DND-41 (cell line): ENCODE measurements at regions not wholly inside any gene's neighbourhood (a gene's known extent, or its start where the extent isn't known, plus 50 kb on each side); places are given as distances from the start of the nearest gene placed in this dataset.

ENCODE experiments used
- ATAC-seq: fragments of 200-7000 bp; cut with Tn5 transposase; 3 replicates; pipeline ENCODE4 v1.9.1; 2021; ENCODE audit warnings: low read depth; ENCODE audit not compliant: insufficient read depth
- DNase-seq: peaks from one replicate; pipeline ENCODE4 v3.0.0-alpha.2; 2020
- H2AFZ ChIP-seq: 2 replicates; pipeline ENCODE4 v1.6.0; 2012; ENCODE audit warnings: low read depth, low read length
- H3K27ac ChIP-seq: 2 replicates; pipeline ENCODE4 v1.5.1; 2012; ENCODE audit warnings: low read length, inconsistent platforms
- H3K27me3 ChIP-seq: fragments of 200-600 bp; sonication (generic); 2 replicates; pipeline ENCODE4 v1.6.0; 2012; ENCODE audit warnings: low read length, mild to moderate bottlenecking, inconsistent platforms; ENCODE audit not compliant: insufficient read depth, poor library complexity
- H3K36me3 ChIP-seq: 2 replicates; pipeline ENCODE4 v1.5.1; 2012; ENCODE audit warnings: low read length, inconsistent platforms; ENCODE audit not compliant: insufficient read depth
- H3K4me1 ChIP-seq: 2 replicates; pipeline ENCODE4 v1.5.1; 2012; ENCODE audit warnings: mild to moderate bottlenecking, low read length; ENCODE audit not compliant: insufficient read depth
- H3K4me2 ChIP-seq: 2 replicates; pipeline ENCODE4 v1.6.0; 2012; ENCODE audit warnings: mild to moderate bottlenecking, moderate library complexity, low read length, inconsistent platforms; ENCODE audit not compliant: insufficient read depth
- H3K4me3 ChIP-seq, 2 experiments: fragments of 200-600 bp in 1 of 2; shearing (Covaris generic) in 1 of 2; 2 replicates each; pipeline ENCODE4 v1.5.1; 2012 to 2016; ENCODE audit warnings: inconsistent platforms in 2 of 2, low read length in 2 of 2, mild to moderate bottlenecking in 2 of 2, low read depth in 1 of 2, moderate library complexity in 1 of 2
- H3K79me2 ChIP-seq: 2 replicates; pipeline ENCODE4 v1.6.0; 2012; ENCODE audit warnings: low read length, inconsistent platforms; ENCODE audit not compliant: insufficient read depth
- H3K9ac ChIP-seq: 2 replicates; pipeline ENCODE4 v1.6.0; 2012; ENCODE audit warnings: low read depth, mild to moderate bottlenecking, inconsistent platforms, low read length, moderate library complexity
- H3K9me3 ChIP-seq: 2 replicates; pipeline ENCODE4 v1.5.1; 2012; ENCODE audit warnings: low read length, moderate library complexity, mild to moderate bottlenecking, inconsistent platforms; ENCODE audit not compliant: insufficient read depth, severe bottlenecking
- H4K20me1 ChIP-seq: 2 replicates; pipeline ENCODE4 v1.6.0; 2012; ENCODE audit warnings: low read length; ENCODE audit not compliant: insufficient read depth
- EZH2 ChIP-seq: IDR thresholded peaks from 3 replicates; pipeline ENCODE4 v1.6.1; 2012; ENCODE audit warnings: borderline replicate concordance, low read depth, mild to moderate bottlenecking, moderate library complexity, low read length, inconsistent platforms; ENCODE audit not compliant: severe bottlenecking
- TF ChIP-seq, protein P1 (sequence below): IDR thresholded peaks from 2 replicates; pipeline ENCODE4 v1.5.1; 2012; ENCODE audit warnings: borderline replicate concordance, low read length, moderate library complexity, mild to moderate bottlenecking; ENCODE audit not compliant: poor library complexity, severe bottlenecking; ENCODE audit errors: extremely low read depth

DNA sequence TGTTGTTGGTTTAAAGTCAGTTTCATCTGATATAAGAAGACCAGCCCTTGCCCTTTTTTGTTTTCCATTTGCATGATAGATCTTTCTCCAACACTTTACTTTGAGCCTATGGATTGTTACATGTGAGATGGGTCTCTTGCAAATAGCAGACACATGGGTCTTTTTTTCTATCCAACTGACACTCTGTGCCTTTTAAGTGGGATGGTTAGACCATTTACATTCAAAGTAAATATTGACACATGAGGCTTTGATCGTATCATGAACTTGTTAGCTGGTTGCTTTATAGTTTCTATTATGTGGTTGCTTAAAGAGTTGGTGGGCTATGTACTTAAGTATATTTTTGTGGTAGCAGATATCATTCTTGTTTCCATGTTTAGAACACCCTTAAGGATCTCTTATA, 213.4 kb upstream of the G2E3 start:
- no peak for DNase-seq
- Histone ChIP-seq H3K27ac (no peak overlapping the region), H3K36me3 (no peaks in the 10 kb centered on the region), H3K9me3 (no peaks in the 10 kb centered on the region), H3K27me3 (no peaks in the 10 kb centered on the region), H3K79me2 (no peaks in the 10 kb centered on the region), H2AFZ (no peak overlapping the region), H4K20me1 (no peaks in the 10 kb centered on the region), H3K4me1 (no peaks in the 10 kb centered on the region), H3K4me3 (no peak overlapping the region), H3K4me2 (no peak overlapping the region), H3K9ac (no peak overlapping the region)
- TF ChIP-seq, protein P1, sequence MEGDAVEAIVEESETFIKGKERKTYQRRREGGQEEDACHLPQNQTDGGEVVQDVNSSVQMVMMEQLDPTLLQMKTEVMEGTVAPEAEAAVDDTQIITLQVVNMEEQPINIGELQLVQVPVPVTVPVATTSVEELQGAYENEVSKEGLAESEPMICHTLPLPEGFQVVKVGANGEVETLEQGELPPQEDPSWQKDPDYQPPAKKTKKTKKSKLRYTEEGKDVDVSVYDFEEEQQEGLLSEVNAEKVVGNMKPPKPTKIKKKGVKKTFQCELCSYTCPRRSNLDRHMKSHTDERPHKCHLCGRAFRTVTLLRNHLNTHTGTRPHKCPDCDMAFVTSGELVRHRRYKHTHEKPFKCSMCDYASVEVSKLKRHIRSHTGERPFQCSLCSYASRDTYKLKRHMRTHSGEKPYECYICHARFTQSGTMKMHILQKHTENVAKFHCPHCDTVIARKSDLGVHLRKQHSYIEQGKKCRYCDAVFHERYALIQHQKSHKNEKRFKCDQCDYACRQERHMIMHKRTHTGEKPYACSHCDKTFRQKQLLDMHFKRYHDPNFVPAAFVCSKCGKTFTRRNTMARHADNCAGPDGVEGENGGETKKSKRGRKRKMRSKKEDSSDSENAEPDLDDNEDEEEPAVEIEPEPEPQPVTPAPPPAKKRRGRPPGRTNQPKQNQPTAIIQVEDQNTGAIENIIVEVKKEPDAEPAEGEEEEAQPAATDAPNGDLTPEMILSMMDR = no peak
- TF ChIP-seq EZH2 = no peak
- no peak for ATAC-seq

DNA sequence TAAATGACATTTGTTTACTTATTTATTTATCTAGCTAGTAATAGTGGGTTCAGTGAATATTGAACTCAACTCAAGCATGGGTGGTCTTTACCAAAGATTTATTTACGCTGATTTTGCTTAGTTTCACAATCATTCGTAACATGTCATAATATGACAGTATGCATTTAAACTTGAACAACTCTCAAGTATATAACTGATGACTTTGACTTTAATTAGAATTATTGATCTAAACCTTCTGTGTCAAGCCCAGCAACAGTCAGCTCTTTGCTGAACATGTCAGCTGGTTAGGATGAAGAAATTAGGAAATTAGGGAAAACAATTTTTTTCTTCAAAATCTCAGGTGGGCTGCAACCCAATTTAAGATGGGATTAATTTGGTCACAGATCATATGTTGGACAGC, 210.5 kb upstream of the G2E3 start:
- DNase-seq = no peak
- no peaks in the 10 kb centered on the region for H4K20me1 ChIP-seq
- H3K4me3 ChIP-seq = no peak overlapping the region
- H3K4me1 ChIP-seq = no peaks in the 10 kb centered on the region
- H3K79me2 ChIP-seq = no peaks in the 10 kb centered on the region
- no peak overlapping the region for H2AFZ ChIP-seq
- no peak overlapping the region for H3K9ac ChIP-seq
- H3K36me3 ChIP-seq = no peaks in the 10 kb centered on the region
- no peak for ATAC-seq
- H3K27me3 ChIP-seq = no peaks in the 10 kb centered on the region
- H3K27ac ChIP-seq = no peak overlapping the region
- H3K4me2 ChIP-seq = no peak overlapping the region
- TF ChIP-seq, protein P1 = no peak
- TF ChIP-seq EZH2 = no peak
- no peaks in the 10 kb centered on the region for H3K9me3 ChIP-seq

DNA sequence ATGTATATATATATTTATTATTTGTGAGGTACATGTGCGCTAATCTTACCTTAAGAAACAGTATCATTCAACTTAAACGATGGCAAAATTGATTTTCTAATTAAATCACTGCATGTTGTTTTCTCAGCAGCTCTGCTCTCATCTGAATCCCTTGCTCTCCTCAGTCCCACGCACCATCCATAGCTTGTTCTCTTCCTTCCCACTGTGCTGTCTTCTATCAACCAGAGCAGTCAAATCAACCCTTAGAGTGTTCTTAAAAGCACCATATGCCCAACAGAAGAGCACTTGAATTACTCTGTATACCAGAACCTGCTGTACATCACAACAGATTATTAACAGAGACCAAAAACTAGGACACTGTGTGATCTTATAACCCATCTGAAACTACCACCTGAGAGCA, 209.4 kb upstream of the G2E3 start:
- ATAC-seq (no peak), DNase-seq (no peak)
- H4K20me1 ChIP-seq = no peaks in the 10 kb centered on the region
- no peak overlapping the region for H3K4me2 ChIP-seq
- H3K36me3 ChIP-seq = no peaks in the 10 kb centered on the region
- no peak overlapping the region for H3K4me3 ChIP-seq
- H3K9ac ChIP-seq = no peak overlapping the region
- no peak overlapping the region for H2AFZ ChIP-seq
- no peak overlapping the region for H3K27ac ChIP-seq
- H3K9me3 ChIP-seq = no peaks in the 10 kb centered on the region
- no peaks in the 10 kb centered on the region for H3K27me3 ChIP-seq
- H3K4me1 ChIP-seq = no peaks in the 10 kb centered on the region
- no peaks in the 10 kb centered on the region for H3K79me2 ChIP-seq
- TF ChIP-seq, protein P1 = no peak
- TF ChIP-seq EZH2 = no peak

DNA sequence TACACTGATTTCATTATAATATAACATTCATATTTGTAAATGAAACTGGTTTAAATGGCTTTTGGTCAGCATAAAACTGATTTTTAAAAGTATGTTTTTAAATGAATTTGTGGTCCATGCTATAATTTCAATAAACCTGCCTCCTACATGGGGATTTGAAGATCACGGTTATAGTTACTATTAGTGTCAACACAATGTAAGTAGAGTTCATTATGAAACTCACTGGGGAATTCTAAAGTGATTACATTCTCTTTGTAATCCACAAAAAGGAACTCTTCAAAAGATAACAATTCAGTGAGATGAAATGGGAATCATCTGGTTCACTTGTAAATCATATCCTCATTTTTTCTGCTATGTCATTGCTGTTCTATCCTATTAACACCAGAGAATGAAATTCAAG, 204.5 kb upstream of the G2E3 start:
- Histone ChIP-seq H3K27ac (no peak overlapping the region), H3K4me2 (no peak overlapping the region), H3K79me2 (no peaks in the 10 kb centered on the region), H3K9me3 (no peaks in the 10 kb centered on the region), H3K36me3 (no peaks in the 10 kb centered on the region), H3K27me3 (no peaks in the 10 kb centered on the region), H3K4me1 (no peaks in the 10 kb centered on the region), H3K4me3 (no peak overlapping the region), H4K20me1 (no peaks in the 10 kb centered on the region), H3K9ac (no peak overlapping the region), H2AFZ (no peak overlapping the region)
- TF ChIP-seq, protein P1 = no peak
- no peak for TF ChIP-seq EZH2
- DNase-seq (no peak), ATAC-seq (no peak)
